Effector memory CD4-positive, alpha-beta T cell (primary cell): ENCODE measurements at regions not wholly inside any gene's neighbourhood (a gene's known extent, or its start where the extent isn't known, plus 50 kb on each side); places are given as distances from the start of the nearest gene placed in this dataset.

Experiments
- DNase-seq, 3 donors: peaks; one replicate each; pipeline ENCODE4 v3.0.0-alpha.2; 2020
- H3K27ac ChIP-seq: 2 replicates; pipeline ENCODE4 v1.7.0; 2013; ENCODE audit warnings: mild to moderate bottlenecking, low read length, moderate library complexity; ENCODE audit not compliant: insufficient read depth, poor library complexity, severe bottlenecking
- H3K27me3 ChIP-seq: replicated peaks from 2 replicates; pipeline ENCODE4 v1.7.0; 2013; ENCODE audit warnings: mild to moderate bottlenecking, low read length; ENCODE audit not compliant: insufficient read depth, control insufficient read depth, poor library complexity, severe bottlenecking
- H3K36me3 ChIP-seq: 2 replicates; pipeline ENCODE4 v1.7.0; 2013; ENCODE audit warnings: mild to moderate bottlenecking, low read length, moderate library complexity; ENCODE audit not compliant: control insufficient read depth, insufficient read depth
- H3K4me1 ChIP-seq: 2 replicates; pipeline ENCODE4 v1.7.0; 2013; ENCODE audit warnings: low read length, mild to moderate bottlenecking; ENCODE audit not compliant: control insufficient read depth, insufficient read depth, poor library complexity, severe bottlenecking
- H3K4me3 ChIP-seq: 2 replicates; pipeline ENCODE4 v1.7.0; 2013; ENCODE audit warnings: low read length, low read depth, mild to moderate bottlenecking; ENCODE audit not compliant: insufficient read depth, poor library complexity, severe bottlenecking
- H3K9me3 ChIP-seq: 2 replicates; pipeline ENCODE4 v1.7.0; 2013; ENCODE audit warnings: mild to moderate bottlenecking, low read length, moderate library complexity; ENCODE audit not compliant: control insufficient read depth

DNA sequence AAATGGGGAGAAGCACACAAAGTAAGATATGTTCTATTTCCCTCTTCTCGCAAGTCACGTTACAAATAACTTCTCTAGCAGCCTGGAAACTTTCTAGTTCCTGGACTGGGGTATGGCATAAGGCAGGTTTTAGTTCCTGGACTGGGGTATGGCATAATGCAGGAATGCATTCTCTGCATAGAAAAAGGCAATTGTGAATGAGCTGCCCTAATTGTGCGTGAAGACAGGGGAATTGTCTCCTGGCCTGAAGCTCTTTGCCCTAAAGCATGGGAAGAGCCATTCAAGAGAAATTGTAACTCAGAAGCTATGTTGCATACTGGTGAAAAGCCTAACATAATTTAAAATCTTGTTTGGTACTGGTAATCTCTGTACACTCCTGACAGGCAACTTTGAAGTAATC, 54.3 kb upstream of the CBLB start:
- Histone ChIP-seq H3K4me1 (no peaks in the 10 kb centered on the region), H3K4me3 (no peak overlapping the region), H3K27ac (no peak overlapping the region), H3K36me3 (no peaks in the 10 kb centered on the region), H3K27me3 (no peaks in the 10 kb centered on the region), H3K9me3 (no peaks in the 10 kb centered on the region)
- DNase-seq = no peak

DNA sequence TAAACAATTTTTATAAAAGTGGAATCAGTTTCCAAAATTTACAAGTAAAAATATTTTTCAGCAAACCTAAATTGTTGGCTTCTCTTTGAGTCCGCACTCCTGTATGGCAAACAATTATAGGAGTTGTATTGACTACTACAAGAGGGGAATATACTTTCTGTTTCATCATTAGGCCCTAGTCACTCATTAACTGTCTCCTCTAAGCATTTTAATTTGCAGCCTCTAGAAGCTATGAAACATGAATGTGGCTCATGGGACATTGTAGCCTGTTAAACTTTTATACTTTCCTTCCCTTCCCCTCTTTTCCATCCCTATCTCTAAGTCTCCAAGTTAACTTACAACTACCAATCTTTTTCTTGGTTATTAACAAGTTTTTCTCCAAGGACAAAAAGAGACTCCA, 58.9 kb upstream of the CBLB start:
- Histone ChIP-seq H3K9me3 (no peaks in the 10 kb centered on the region), H3K36me3 (no peaks in the 10 kb centered on the region), H3K27me3 (no peaks in the 10 kb centered on the region), H3K27ac (no peak overlapping the region), H3K4me1 (no peaks in the 10 kb centered on the region), H3K4me3 (no peak overlapping the region)
- no peak for DNase-seq

DNA sequence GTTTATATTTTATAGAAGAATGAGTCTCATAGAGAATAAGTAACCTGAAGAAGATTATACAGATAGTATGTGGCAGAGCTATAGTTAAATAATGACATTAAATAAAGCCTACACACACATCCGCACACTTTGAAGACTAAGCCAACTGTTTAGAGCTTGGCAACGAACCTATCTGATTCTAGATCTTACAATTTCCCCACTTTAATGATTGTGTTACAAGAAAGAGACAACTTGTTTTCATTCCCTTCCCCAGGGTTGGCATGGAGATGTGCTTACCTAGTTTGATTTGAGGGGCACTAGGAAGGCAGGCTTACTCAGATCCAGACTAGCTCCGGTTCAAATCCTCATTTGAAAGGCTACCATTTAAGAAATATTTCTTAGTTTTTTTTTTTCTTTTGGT, 61.9 kb upstream of the CBLB start:
- no peaks in the 10 kb centered on the region for H3K27me3 ChIP-seq
- no peaks in the 10 kb centered on the region for H3K4me1 ChIP-seq
- no peak overlapping the region for H3K27ac ChIP-seq
- no peak overlapping the region for H3K4me3 ChIP-seq
- no peaks in the 10 kb centered on the region for H3K9me3 ChIP-seq
- no peaks in the 10 kb centered on the region for H3K36me3 ChIP-seq
- DNase-seq = no peak

DNA sequence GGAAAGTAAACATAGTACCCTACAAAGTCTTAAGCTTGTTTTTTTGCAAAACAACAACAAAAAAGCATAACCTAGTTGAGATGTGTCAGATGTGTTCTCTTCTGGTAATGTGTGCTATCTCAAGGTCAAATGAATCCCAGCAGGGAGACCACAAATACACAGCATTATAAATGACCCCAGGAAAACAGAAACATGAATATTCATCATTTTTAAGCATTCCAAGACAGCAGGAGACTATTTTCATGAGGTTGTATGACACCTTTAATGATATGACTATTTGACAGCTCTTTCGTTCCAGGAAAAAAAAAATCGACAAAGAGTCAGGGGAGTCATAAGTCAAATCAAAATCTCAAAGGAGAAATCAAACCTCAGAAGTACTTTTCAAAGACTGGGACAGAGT, 62.7 kb upstream of the CBLB start:
- H3K27ac ChIP-seq = no peak overlapping the region
- H3K4me3 ChIP-seq = no peak overlapping the region
- DNase-seq = no peak
- no peaks in the 10 kb centered on the region for H3K27me3 ChIP-seq
- no peaks in the 10 kb centered on the region for H3K36me3 ChIP-seq
- H3K4me1 ChIP-seq = no peaks in the 10 kb centered on the region
- no peaks in the 10 kb centered on the region for H3K9me3 ChIP-seq

DNA sequence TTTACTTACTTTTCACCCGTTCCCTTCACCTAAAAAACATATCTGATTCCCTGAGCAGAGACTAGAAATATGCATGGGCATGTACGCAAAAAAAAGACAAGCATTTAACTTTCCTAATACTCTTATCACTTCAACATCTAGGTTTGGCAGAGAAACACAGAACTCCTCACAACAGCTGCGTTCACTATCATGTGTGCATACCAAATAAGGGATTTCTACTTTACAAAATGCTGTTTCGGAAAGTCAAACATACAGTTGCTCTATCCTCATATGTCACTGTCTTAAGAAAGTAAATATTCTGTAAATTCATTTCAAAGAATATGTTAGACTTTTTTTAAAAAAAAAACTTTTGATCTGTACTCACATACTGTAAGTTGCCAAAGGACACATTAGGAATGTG, 65.1 kb upstream of the CBLB start:
- Histone ChIP-seq H3K36me3 (no peaks in the 10 kb centered on the region), H3K27ac (no peak overlapping the region), H3K4me1 (no peaks in the 10 kb centered on the region), H3K9me3 (no peaks in the 10 kb centered on the region), H3K27me3 (no peaks in the 10 kb centered on the region), H3K4me3 (no peak overlapping the region)
- no peak for DNase-seq

DNA sequence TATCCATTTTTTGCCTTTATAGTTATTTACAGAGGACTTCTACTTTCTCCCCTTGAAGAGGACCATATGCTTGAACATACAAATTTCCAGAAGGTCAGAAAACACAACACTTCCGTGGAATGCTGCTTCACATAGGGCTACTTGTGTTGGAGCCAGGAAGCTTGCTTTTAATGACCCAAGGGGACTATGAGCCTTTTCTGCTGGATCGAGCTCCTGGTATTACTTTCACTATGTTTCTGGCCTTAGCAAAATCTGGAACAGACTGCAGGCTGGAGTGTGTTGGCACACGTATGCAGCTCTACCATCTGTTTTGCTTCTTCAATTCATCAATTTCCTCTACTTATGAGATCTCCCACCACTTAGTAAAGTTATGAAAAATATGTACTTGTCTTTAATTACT, 69.3 kb upstream of the CBLB start:
- no peak overlapping the region for H3K27ac ChIP-seq
- DNase-seq = no peak

GRCh38 chr3:105938806-105939205, 70.0 kb upstream of the CBLB start:
- Histone ChIP-seq H3K4me1 (no peaks in the 10 kb centered on the region), H3K9me3 (no peaks in the 10 kb centered on the region), H3K27ac (no peak overlapping the region), H3K27me3 (no peaks in the 10 kb centered on the region), H3K4me3 (no peak overlapping the region), H3K36me3 (no peaks in the 10 kb centered on the region)
- no peak for DNase-seq

More for the DNA sequence above, 69.3 kb upstream of the CBLB start:
- Histone ChIP-seq H3K27me3 (no peaks in the 10 kb centered on the region), H3K9me3 (no peaks in the 10 kb centered on the region), H3K4me3 (no peak overlapping the region), H3K4me1 (no peaks in the 10 kb centered on the region), H3K36me3 (no peaks in the 10 kb centered on the region)

DNA sequence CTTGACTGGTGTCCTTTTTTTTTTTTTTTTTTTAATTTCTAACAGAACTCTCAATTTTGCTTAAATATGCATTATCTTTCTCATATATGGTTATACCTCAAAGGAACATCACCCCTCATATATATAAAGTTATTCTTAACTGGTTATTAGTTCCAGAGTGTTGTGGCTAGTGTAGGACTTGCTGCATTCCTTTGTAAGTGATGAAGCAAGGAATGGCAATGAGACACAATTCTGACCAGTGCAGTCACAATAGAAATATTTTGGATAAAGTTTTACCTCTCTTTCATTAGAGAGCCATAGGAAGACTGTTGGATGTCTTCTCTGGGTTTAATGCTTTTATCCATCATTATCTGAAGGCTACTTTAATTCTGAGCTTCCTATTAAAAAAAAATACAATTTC, 75.5 kb upstream of the CBLB start:
- Histone ChIP-seq H3K4me3 (no peak overlapping the region), H3K36me3 (no peaks in the 10 kb centered on the region), H3K9me3 (no peaks in the 10 kb centered on the region), H3K27ac (no peak overlapping the region), H3K4me1 (no peaks in the 10 kb centered on the region), H3K27me3 (no peaks in the 10 kb centered on the region)
- no peak for DNase-seq

GRCh38 chr3:105944721-105945120, 75.9 kb upstream of the CBLB start:
- no peaks in the 10 kb centered on the region for H3K36me3 ChIP-seq
- no peak for DNase-seq
- no peaks in the 10 kb centered on the region for H3K9me3 ChIP-seq
- H3K4me1 ChIP-seq = no peaks in the 10 kb centered on the region
- no peak overlapping the region for H3K27ac ChIP-seq
- H3K4me3 ChIP-seq = no peak overlapping the region
- no peaks in the 10 kb centered on the region for H3K27me3 ChIP-seq

DNA sequence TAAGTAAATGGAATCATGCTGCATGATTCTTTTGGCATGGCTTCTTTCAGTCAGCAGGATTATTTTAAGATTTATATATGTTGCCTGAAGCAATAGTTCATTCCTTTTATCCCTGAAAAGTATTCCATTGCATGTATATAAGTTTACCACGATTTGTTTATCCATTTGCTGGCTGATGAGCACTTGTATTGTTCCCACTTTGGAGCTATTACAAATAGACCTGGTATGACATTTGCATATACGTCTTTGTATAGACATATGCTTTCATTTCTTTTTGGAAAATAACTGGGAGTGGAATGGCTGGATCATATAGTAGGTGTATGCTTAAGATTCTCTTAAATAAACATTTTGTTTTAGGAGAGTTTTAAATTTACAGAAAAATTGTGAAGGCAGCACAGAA, 79.3 kb upstream of the CBLB start:
- no peak for DNase-seq
- no peaks in the 10 kb centered on the region for H3K9me3 ChIP-seq
- no peaks in the 10 kb centered on the region for H3K36me3 ChIP-seq
- H3K27me3 ChIP-seq = no peaks in the 10 kb centered on the region
- no peaks in the 10 kb centered on the region for H3K4me1 ChIP-seq
- no peak overlapping the region for H3K4me3 ChIP-seq
- H3K27ac ChIP-seq = no peak overlapping the region
